GM18520 (cell line): ENCODE measurements at regions not wholly inside any gene's neighbourhood (a gene's known extent, or its start where the extent isn't known, plus 50 kb on each side); places are given as distances from the start of the nearest gene placed in this dataset.
A peak's percentile ranks its signal among the peaks of the same experiment; 100 is the strongest.
"Not testable (repeated sequence)": the region's sequence is repeated elsewhere in the genome, so short reads cannot be mapped to it uniquely, and the experiment has no call there.

Source experiments
- ATAC-seq: cut with Tn5 transposase; IDR thresholded peaks from one replicate; pipeline ENCODE4 v1.9.1; 2021; ENCODE audit not compliant: unreplicated experiment

DNA sequence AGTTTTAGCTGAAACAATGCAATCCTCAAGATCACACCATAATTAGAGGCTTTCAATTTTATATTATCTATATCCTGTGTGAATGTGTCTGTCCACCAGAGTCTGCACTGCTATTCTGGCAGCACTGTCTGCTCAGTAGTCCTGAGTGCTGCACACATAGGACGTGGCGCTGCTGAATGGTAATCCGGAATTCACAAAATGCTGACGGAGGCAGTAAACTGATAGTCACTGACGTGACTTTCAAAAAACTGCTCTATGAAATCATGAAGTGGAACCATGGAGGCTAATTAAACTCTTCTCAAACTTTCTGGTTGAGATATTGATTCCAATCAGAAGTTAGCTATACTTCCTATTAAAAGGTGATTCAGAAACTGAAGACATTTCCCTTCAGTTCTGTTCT, 190.8 kb upstream of the NOX3 start:
- no peak for ATAC-seq

- ATAC-seq = no peak
Measured at GRCh38 chr6:155645325-155645724, 189.7 kb upstream of the NOX3 start.

DNA sequence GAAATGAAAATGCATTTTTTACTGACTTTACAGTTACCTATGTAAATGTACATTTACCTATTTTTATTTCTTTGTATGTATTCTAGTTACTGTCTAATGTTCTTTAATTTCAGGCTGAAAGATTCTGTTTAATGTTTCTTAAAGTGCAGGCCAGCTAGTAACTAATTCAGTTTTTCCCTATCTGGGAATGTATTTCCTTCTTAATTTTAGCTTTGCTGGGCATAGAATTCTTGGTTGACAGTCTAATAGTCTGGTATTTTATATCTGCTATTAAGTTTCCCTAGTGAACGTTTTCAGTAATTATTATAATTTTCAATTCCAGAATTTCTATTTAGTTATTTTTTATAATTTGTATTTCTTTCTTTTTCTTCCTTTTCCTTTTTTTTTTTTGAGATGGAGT, 186.0 kb upstream of the NOX3 start:
- ATAC-seq = no peak

DNA sequence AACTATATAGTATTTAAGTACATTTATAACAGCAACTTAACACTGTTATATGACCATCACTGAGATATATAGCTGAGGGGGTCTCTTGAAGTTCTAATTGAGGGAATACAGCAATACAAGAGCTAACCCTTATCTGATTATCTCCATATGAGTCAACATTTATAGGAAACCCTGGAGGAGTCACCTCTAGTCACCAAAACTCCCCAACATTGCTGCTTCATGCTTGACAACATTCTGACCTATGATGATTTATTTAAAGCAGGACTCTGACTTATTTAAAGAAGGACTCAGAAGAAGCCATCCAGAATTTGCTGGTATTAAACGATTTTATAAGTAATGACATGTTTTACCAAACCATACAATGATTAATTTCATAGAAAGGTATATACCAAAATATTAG, 182.6 kb upstream of the NOX3 start:
- ATAC-seq = no peak

GRCh38 chr6:155635416-155635815, 179.8 kb upstream of the NOX3 start:
- no peak for ATAC-seq

- no peak for ATAC-seq
Measured at GRCh38 chr6:155630085-155630484, 174.4 kb upstream of the NOX3 start.

DNA sequence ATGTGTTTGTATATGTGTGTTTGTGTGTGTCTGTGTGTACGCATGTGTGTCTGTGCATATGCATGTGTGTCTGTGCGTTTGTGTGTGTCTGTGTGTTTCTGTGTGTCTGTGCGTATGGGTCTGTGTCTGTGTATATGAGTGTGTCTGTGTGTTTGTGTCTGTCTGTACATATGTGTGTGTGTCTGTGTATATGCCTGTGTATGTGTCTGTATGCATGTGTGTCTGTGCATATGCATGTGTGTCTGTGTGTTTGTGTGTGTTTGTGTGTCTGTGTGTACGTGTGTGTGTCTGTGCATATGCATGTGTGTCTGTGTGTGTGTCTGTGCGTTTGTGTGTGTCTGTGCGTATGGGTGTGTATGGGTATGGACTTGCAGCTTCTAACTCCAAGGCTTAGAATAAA, 174.0 kb upstream of the NOX3 start:
- ATAC-seq = no peak

- peak; percentile 96 for ATAC-seq
Measured at GRCh38 chr6:155628306-155628705, 172.7 kb upstream of the NOX3 start.

DNA sequence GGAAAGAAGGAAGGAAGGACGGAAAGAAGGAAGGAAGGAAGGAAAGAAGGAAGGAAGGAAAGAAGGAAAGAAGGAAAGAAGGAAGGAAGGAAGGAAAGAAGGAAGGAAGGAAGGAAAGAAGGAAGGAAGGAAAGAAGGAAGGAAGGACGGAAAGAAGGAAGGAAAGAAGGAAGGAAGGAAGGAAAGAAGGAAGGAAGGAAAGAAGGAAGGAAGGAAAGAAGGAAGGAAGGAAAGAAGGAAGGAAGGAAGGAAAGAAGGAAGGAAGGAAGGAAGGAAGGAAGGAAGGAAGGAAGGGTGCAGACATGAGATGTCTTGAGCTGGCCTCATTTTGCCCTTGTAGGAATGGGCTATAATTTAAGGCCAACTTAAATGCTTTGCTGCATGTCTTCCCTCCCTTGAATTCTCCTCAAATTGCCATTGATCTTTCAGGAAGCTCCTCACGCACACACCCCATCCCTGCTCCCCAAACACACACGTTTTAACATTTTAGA, 172.1 kb upstream of the NOX3 start:
- ATAC-seq = not testable (repeated sequence)

DNA sequence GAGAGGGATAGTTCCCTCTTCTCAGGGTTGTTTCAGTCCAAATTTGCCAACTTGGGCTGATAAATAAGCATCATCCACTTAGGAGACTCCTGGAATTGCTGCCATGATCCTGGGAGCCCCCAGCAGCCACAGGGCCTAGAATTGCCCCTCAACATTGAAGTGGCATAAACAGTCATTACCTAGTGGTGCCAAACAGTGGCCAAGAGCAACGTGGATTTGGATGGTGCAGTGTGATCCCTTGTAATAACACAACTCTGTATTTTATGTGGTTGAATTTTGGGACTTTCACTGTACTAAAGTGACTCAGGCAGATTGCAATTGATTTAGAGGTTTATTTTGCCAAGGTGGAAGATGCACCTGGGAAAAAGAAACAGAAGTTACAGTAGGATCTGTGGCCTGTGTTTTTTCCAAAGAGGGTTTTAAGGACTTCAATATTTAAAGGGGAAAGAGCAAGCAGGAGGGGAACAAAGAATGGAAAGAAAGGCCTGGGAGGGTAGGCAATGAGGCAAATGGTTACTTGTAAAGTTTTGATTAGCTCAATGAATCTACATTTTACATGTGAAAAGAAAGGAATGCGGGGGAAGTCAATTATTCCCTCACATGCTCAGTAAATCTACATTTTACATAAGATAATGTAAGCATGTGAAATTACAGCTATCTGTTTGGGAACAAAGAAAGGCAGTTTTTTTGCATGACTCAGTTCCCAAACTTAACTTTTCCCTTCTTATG, 168.0 kb upstream of the NOX3 start:
- no peak for ATAC-seq

GRCh38 chr6:155614606-155615005, 159.0 kb upstream of the NOX3 start:
- ATAC-seq = no peak

DNA sequence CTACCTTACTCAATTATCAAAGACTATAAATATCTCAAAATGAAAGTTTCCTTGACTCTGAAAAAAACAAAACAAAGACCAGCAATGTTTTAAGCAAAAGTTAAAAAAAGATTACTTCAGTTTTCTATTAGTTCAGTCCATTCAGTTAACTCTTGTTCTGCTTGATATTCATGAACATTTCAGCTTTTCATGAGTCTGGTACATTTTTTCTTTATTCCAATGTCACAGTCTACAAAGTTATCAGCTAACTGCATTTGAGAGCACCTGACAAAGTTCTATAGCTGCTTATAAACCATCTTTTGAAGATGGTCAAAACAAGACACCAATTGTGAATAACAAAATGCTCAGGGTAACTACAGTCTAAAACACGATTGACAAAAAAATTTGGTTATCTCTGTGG, 156.1 kb upstream of the NOX3 start:
- ATAC-seq = no peak

DNA sequence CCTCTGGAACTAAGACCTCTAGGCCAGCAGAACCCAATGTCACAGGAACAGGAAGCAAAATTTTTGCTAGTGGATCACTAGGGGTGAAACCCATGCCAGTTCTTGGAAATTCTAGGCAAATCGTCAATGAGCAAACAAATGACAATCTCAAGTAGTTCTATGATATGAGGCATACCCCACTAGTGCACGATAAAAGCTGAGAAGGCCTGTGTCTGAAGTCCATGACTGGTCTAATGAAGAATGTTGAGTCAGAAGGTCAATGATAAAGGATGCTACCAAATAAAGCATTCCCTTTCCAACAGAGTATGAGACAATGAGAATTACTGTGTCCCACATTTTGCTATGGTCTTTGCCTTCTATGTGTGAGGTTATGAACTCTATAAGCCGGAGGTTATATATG, 149.4 kb upstream of the NOX3 start:
- ATAC-seq = no peak

- no peak for ATAC-seq
Measured at GRCh38 chr6:155599561-155599960, 143.9 kb upstream of the NOX3 start.

DNA sequence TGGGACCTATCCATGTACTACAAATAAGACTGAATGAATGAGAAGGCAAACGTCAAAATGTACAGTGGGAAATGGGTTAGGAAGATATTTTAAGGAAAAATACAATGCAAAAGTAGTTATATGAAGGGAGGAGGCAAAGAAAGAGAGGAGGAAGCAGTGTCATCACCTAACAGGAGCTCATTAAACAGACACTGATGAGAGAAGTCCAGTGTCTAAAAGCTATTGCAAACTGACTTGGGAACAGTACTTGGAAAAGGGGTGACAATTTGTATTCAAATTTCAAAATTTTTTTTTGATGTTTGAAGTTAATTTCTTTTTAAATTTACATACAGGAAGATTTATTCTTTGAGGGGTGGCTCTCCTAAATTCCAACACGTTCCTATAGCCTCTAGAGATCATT, 143.5 kb upstream of the NOX3 start:
- no peak for ATAC-seq

GRCh38 chr6:155595284-155595683, 139.6 kb upstream of the NOX3 start:
- no peak for ATAC-seq

GRCh38 chr6:155591741-155592140, 136.1 kb upstream of the NOX3 start:
- ATAC-seq = no peak

DNA sequence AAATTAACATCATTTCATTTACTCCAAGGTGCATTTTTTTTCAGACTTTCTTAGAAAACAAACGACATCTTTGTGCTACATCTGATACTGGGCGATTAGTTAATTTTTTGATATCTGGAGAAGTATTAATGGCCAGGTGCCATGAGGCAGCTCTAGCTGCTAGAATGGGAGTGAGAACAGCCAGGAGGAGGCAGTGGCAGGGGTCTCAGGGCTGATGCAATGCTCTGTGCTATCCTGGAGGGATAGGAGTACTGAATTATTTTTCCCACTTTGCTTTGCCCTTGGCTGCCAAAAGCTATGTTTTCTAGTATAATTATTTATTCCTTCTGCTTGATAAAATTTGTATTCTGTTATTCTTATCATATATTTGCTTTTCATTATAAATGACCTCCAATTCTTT, 133.6 kb upstream of the NOX3 start:
- ATAC-seq = no peak

DNA sequence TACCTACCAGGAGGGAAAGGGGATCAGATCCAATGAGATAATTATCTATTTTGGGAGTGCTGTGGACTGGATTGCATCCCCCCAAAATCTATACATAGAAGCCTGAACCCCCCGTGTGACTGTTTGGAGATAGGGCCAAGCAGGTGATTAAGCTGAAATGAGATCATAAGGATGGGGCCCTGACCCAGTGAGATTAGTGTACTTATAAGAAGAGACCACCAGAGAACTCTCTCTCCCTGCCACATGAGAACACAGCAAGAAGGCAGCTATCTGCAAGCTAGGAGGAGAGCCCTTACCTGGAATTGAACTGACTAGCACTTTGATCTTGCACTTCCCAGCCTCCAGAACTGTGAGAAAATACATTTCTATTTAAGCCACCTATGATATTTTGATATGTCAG, 132.2 kb upstream of the NOX3 start:
- no peak for ATAC-seq

GRCh38 chr6:155586090-155586489, 130.5 kb upstream of the NOX3 start:
- no peak for ATAC-seq

DNA sequence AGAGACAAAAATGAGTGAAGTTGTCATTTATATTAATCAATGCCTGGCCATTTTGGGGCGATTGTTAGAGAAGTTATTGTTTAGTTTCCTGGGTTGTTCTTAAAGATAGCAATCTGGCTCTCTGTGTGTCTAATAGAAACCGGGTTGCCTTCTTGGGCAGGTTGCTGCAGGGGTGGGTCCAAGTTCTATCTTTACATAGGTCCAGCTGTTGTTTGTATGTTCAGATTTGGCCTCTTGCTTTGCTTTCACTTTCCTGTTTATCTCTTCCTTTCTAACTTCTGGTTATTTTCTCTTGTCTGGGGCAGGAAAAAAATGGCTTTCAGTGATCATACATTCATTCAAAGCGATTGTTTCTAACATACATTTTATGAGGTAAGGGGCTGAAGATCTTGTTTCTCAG, 128.4 kb upstream of the NOX3 start:
- no peak for ATAC-seq

- no peak for ATAC-seq
Measured at GRCh38 chr6:155582016-155582991, 126.7 kb upstream of the NOX3 start.
